HG03060 (cell line): ENCODE measurements at regions not wholly inside any gene's neighbourhood (a gene's known extent, or its start where the extent isn't known, plus 50 kb on each side); places are given as distances from the start of the nearest gene placed in this dataset.
"Not testable (repeated sequence)": the region's sequence is repeated elsewhere in the genome, so short reads cannot be mapped to it uniquely, and the experiment has no call there.

Source experiments
- ATAC-seq: cut with Tn5 transposase; IDR thresholded peaks from one replicate; pipeline ENCODE4 v1.9.1; 2021; ENCODE audit warnings: low read depth, moderate number of reproducible peaks; ENCODE audit not compliant: unreplicated experiment

DNA sequence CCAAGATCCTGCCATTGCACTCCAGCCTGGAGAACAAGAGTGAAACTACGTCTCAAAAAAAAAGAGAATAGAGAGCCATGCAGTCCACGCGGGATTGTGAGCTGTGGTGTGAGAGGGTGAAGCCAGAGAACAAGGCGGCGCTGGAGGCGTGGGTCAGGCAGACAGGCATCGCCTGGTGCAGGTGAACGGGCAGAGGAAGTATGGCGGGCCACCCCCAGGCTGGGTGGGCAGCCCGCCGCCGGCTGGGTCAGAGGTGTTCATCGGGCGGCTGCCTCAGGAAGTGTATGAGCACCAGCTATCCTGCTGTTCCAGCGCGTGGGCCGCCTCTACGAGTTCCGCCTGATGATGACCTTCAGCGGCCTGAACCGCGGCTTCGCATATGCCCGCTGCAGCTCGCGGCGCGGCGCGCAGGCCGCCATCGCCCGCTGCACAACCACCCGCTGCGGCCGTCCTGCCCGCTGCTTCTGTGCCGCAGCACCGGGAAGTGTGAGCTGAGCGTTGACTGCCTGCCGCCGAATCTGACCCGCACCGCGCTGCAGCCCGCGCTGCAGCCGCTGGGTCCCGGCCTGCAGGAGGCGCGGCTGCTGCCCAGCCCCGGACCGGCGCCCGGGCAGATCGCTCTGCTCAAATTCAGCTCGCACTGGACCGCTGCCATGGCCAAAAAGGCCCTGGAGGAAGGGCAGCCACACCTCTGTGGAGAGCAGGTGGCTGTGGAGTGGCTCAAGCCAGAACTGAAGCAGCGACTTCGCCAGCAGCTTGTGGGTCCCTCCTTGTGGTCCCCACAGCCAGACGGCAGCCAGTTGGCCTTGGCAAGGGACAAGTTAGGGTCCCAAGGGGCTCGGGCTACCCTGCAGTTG lies 95.5 kb upstream of the PLEKHM1 start:
- not testable (repeated sequence) for ATAC-seq

DNA sequence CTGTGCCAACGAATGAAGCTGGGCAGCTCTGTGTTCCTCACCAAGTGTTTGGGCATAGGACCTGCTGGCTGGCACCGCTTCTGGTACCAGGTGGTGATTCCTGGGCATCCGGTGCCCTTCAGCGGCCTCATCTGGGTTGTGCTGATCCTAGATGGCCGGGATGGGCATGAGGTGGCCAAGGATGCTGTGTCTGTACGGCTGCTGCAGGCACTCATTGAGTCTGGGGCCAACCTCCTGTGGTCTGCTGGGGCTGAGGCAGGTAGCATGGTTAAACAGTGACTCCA lies 96.1 kb upstream of the PLEKHM1 start:
- ATAC-seq: not testable (repeated sequence)

DNA sequence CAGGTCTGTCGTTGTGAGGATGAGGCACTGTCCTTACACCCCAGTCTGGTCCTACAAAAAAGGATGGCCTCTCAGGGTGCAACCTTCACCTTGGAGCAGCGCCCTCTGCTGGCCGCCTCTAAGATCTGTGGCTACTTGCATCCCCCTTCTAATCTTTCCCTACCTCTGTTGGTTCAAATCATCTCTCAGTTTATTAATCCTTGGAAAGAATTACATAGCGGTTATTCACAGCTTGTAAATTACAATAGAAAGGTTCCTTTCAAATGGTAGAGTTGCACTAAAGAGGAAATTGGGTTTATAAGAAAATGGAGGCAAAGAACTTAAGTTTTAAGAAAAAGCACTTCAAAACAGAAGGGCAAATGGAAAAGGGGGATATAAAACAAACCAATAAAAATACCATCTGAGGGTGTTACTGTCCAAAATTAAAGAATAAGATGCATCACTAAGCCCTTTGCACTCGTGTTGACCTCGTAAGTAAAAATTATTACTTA lies 102.0 kb upstream of the PLEKHM1 start:
- ATAC-seq: not testable (repeated sequence)

DNA sequence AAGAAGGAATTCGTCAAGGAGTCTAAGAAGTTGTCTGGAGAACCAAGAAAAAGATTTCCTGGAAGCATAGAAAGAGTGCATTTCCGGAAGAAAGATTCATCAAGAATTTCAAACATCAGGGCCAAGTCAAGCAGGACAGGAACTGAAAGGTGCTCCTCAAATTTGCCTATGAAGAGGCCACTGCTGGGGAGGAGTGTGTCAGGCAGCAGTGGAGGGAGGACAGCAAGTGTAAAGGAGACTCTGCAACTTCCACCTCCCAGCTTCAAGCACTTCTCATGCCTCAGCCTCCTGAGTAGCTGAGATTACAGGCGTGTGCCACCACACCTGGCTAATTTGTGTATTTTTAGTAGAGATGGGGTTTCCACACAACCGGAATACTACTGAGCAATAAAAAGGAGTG lies 105.8 kb upstream of the PLEKHM1 start:
- ATAC-seq: not testable (repeated sequence)

DNA sequence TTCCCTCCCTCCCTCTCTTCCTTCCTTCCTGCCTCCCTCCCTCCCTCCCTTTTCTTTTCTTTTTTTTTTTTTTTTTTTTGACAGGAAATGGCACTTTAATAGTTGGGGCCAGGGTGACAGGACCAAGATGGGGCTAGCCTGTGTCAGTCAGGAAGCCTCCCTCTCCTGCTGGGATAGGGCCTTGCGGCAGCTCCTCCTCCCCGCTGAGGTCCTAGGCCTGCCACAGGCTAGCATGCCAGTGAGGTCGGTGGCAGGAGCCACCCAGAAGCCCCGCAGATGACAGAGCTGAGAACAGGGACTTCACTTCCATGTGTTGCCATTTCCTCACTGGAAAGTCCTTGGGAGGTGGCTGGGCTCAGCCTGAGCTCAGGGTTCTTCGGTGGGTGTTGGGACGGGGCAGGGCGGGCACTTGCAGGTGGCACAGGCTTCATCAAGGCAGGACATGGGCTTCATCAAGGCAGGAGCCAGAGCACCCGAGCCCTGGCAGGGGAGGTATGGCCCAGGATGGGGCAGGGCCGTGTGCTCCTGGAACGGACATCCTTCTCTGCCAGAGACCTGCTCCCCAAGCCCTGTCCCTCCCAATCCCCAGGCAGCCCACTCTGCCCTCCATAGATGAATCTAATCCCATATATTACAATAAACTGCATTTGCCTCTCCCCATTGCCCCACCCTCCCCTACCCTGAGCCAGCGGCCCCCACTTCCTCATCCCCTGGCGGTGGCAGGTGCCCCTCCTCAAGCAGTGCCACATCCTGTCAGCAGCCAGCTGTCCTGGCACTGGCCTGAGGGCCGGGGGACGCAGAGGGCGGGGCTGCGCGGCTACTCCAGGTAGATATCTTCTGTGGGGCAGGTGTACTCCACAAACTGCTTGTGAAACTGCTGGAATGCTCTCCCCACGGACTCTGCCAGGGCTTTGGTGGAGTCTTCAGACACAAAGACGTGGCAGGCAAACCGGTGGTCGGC lies 109.8 kb upstream of the PLEKHM1 start:
- not testable (repeated sequence) for ATAC-seq

DNA sequence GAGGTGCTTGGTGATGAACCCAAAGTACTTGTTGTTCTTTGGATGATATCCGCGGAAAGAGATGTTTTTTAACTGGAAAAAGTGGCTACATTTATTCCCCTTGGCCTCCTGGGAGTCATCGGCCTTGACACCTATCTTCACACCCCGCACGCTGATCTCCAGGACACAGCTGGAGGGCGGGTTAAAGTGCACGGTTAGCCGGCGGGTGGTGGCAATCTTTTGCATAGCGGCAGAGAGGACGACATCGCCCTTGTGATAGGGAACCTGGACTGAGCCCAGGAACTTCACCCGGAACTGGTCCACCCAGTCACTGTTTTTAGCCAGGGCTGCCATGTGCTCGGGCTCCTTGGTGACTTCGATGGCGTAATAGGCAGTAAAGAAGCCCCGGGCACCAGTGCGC lies 110.5 kb upstream of the PLEKHM1 start:
- ATAC-seq: not testable (repeated sequence)

DNA sequence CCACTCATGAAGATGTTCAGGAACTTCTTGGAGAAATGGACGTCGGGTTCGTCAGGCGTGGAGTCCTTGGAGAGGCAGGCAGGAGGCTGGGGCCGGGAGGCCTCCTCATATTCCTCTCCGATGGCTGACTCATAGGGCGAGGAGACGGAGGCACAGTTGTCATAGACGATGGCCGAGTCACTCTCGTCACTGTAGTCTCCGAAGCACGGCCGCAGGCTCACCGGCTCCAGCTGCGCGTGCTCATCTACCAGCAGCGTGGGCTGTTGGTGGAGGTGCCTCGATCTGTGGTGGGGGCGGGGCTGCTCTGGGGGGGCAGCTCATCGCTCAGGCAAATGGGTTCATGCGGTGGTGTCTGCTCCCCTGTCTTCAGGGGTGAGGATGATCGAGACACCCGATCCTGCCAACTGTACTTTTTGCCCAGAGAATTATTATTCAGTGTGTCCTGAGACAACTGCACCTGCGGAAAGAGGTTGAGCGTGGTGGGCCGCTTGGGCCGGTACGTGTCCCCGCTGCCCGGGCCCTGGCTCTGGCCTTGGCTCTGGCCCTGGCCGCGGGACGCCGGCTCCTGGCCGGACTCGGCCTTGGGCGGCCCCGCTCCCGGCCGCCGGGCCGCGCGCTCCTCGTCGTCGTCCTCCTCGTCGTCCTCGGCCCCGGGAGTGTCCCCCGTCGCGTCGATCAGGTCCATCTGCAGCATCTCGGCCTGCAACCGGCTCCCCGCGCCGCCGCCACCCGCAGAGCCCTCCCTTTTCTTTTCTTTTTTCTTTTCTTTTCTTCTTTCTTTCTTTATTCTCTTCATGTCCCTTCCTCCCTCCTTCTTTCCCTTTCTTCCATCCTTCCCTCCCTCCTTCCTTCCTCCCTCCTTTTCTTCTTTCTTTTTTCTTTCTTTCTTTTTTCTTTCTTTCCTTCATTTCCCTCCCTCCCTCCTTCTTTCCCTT lies 111.4 kb upstream of the PLEKHM1 start:
- ATAC-seq: not testable (repeated sequence)

DNA sequence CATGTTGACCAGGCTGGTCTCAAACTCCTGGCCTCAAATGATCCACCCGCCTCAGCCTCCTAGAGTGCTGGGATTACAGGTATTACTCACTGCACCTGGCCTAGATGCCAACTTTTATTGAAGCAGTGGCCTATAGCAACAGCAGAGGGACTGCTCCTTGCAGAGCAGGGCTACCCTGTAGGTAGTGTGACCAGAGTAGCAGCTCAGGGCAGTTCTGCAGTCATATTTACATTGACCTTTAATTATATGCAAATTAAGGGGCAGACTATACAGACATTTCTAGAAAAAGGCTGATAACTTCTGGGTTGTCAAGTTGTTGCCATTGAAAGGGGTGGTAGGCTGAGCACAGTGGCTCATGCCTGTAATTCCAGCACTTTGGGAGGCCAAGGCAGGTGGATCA lies 115.2 kb upstream of the PLEKHM1 start:
- ATAC-seq: not testable (repeated sequence)

DNA sequence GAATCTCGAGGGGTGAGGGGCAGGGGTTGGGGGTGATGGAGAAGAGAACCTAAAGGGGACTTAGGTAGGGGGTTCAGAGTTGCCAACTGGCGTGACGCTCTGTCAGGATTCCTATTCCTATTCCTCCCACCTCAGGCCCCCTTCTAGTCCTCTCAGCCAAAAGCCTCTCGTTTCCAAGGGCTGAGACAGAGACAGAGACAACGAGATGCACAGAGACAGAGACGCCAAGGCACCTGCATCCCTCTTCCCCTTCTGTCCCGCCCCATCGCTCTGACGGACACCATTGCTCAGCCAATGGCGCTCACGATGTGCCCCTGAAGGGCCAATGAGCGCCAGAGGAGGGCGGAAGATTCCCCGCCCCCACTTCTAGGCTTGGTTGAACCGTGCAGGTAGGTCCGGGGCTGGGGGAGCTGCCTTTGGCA lies 129.5 kb upstream of the PLEKHM1 start:
- ATAC-seq: peak; percentile 73

DNA sequence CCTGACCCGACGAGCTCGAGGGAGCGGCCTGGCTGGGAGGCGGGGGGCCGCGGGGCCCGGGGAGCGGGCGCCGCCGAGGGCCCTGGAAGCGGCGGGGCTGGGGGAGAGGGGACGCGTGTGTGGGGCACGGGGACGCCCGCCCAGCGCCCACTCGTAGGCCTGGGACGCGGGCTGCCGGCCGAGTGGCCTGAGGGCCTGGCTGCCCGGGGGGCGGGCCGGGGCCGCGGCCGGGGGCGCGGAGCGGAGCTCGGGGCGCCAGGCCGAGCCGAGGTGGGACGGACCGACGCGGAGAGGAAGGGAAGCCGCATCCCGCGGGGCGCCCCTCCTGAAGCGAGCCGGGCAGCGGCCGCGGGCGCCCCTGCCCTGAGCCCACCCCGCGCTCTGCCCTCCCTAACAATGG lies 129.9 kb upstream of the PLEKHM1 start:
- ATAC-seq: not testable (repeated sequence)

DNA sequence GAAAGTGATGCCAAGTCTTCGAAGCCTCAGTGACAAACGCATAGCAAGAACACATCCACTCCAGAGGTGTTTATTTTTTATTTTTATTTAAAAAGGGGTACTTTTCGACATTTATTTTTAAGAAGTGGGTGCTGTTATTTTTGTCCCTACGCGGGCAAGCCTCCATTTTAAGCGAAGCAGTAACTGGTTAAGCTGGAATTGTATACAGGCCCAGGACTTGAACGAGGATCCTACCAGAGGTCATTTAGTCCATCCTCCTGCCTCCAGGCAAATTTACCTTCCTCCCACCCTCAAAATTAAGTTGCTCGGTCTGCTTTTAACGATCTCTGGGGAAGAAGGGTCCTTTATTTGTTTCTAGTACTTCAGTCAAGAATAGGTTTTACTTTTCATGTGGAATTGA lies 130.6 kb upstream of the PLEKHM1 start:
- ATAC-seq: not testable (repeated sequence)

DNA sequence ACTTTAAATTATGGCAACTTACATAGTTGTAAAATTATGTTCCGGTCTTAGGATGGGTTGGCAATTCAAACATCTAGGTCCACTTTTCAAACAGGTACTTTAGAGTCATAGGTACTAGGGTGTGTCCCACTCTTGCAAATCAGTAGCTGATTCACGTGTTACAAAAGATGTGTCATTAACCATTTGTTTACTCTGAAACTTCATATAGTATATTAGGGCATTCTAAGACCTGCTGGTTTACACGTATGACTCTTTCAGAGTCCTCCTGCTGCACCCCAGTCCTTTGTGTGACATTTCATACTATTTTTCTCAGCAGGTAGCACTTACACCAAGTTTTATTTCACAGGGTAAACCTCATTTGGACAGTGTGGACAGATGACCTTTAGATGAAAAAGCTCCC lies 131.8 kb upstream of the PLEKHM1 start:
- ATAC-seq: not testable (repeated sequence)

DNA sequence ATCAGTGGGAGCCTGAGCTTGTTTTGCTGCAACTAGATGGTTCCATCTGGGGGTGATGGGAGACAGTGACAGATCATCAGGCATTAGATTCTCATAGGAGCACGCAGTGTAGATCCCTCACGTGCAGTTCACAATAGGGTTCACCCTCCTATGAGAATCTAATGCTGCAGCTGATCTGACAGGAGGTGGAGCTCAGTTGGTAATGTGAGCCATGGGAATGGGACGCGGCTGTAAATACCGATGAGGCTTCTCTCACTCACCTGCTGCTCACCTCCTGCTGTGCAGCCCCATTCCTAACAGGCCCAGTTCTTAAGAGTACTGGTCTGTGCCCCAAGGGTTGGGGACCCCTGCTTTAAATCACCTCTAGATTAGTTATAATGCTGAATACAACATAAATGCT lies 137.5 kb upstream of the PLEKHM1 start:
- ATAC-seq: no peak

DNA sequence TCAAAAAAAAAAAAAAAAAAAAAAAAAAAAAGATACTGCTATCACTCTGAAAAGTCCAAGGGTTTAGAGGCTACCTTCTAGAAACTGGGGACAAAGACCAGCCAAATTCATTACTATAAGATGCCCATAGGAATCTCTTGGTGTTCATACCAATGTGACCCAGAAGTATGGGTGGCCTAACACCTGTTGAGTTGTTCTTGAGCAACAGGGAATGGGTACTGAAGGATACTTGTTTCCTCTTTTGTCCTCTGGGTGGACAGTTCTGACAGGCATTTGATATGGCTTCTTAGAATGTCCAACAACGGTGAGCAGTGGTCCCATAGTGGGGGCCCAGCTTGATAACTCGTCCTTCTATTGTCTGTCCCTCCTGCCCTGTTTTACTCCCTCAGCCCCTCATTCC lies 141.4 kb upstream of the PLEKHM1 start:
- no peak for ATAC-seq

DNA sequence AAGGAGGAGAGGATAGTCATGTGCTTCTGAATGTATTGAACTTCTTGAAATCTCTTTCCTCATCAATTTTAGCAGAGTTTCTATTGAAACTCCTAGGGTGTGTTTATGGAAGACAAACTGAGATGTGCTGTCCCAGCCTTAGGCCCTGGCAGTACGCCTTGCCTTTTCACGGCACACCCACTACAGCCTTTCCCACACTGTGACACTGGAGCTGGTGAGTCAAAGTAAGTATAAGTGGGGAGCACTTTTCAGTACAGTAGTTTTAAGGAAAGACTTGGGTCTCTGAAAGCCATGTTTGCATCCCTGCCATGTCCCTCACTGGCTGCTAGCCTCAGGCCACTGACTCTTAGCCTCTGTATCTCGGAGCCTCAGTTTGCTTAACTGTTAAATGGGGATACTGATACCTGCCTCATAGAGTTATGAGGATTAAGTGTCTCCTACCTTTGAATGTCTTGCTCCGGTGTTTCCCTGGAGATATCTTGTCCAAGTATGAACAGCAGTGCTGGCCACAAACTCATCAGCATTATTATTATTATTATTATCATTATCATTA lies 144.7 kb upstream of the CRHR1 start:
- no peak for ATAC-seq

DNA sequence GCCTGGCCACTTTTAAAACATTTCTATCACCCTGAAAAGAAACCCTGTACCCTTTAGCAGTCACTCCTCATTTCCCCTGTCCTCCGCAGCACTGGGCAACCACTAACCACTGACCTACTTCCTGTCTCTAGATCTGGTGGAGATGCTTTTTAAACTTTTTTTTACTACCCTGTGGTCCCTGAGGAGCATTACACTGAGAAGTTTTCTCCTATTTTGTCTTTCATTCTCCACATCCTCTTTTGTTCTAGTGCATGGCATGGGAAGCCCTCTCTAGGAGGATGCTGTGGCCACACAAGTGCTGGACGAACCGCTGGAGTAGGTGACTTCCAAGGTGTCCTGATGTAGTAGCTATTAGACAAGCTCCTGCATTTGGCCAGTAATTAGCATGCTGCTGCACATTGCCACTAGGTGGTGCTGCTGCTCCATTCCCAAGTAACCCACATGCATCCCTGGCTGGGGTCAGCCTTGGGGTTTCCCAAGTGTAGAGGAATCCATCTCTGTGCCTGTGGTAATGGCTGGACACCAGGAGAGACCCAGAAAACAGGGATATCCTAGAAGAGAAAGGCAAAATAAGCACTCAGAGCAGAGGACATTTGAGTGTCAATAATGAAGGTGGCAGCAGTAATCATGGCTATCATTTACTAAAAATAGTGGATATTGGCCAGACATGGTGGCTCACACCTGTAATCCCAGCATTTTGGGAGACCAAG lies 143.8 kb upstream of the CRHR1 start:
- ATAC-seq: no peak

DNA sequence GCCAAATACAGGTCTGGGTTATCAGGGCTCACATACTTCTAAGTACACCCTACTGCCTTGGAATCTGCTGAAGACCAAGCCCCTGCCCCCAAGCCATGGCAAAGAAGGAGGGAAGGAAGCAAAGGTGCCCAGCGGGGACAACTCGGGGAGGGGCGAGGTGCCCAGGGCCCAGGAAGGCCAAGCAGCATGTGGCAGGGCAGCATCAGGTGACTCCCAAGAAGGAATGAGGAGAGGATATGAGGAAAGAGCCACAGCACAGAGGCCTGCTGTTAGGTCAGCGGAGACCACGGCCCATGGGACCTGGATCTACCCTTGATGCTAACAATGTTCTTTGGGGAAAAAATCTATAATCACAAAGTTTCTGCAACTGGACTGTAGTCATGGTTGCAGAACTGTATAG lies 142.6 kb upstream of the CRHR1 start:
- ATAC-seq: no peak

DNA sequence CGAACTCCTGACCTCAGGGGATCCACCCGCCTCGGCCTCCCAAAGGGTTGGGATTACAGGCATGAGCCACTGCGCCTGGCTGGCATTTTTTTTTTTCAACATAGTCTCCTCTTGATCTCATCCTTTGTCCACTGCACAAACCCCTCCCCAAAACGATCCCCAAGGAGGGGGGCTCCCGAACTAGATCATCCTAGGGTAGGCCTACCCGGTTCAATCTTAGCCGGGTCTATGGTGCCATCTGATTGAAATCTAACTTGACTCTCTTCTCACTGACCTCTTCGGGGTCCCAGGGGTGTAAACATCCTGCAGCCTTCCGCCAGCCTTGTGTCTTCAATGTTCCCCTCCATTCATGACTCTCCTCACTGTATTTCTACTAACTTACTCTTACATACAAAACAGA lies 140.5 kb upstream of the CRHR1 start:
- ATAC-seq: no peak

DNA sequence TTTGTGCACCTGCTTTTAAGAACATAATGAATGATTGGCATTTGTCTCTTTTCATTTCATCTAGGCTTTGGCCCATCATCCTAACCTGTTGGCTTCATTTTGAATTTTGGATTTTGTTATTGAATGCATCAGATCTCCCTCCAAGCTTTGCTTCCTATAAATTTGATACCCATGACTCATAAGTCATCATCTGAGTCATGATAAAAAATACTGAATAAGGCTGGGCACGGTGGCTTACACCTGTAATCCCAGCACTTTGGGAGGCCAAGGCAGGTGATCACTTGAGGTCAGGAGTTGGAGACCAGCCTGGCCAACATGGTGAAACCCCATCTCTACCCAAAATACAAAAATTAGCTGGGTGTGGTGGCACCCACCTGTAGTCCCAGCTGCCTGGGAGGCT lies 139.5 kb upstream of the CRHR1 start:
- not testable (repeated sequence) for ATAC-seq
